Fibroblast of lung (primary cell): ENCODE measurements at regions not wholly inside any gene's neighbourhood (a gene's known extent, or its start where the extent isn't known, plus 50 kb on each side); places are given as distances from the start of the nearest gene placed in this dataset.

Experiments used
- CTCF ChIP-seq, 2 donors: IDR thresholded peaks in 1 of 2; conservative IDR thresholded peaks in 1 of 2; 1 replicate in 1 of 2; 2 replicates in 1 of 2; pipeline ENCODE4 v1.5.1; 2011 to 2012; ENCODE audit warnings: low read length in 2 of 2, control low read depth in 1 of 2, inconsistent platforms in 1 of 2, low read depth in 1 of 2, mild to moderate bottlenecking in 1 of 2
- EZH2 ChIP-seq: IDR thresholded peaks from 2 replicates; pipeline ENCODE4 v1.5.1; 2012; ENCODE audit warnings: low read length, control low read depth, mild to moderate bottlenecking; ENCODE audit errors: missing control alignments

GRCh38 chr11:112874980-112875379, 86.2 kb upstream of the NCAM1 start:
- TF ChIP-seq CTCF (conservative IDR thresholded peaks at IDR 0.05 in 1 of 2, IDR thresholded peaks at IDR 0.05 in 1 of 2; ENCODE audit: low read depth in 1 of 2, low read length in 2 of 2), result no peak
- no peak for TF ChIP-seq EZH2
